ENCODE measurements at regions not wholly inside any gene's neighbourhood (a gene's known extent, or its start where the extent isn't known, plus 50 kb on each side); places are given as distances from the start of the nearest gene placed in this dataset.
"Not testable (repeated sequence)": the region's sequence is repeated elsewhere in the genome, so short reads cannot be mapped to it uniquely, and the experiment has no call there.

DNA sequence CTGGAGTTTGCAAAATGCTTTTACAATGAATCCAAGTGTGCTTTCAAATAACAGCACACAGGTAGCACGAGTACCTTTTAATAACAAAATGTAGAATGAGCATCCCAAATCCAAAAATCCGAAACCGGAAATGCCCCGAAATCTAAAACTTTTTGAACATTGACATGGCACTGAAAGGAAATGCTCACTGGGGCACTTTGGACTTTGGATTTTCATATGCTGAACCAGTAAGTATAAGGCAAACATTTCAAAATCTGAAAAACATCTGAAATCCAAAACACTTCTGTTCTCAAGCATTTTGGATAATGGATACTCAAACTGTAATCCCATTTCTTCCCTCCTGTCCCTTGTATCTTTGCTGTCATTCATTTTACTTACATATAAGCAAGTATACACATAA lies 50.1 kb downstream of the GCNT4 start:
- no peak for DNase-seq

DNA sequence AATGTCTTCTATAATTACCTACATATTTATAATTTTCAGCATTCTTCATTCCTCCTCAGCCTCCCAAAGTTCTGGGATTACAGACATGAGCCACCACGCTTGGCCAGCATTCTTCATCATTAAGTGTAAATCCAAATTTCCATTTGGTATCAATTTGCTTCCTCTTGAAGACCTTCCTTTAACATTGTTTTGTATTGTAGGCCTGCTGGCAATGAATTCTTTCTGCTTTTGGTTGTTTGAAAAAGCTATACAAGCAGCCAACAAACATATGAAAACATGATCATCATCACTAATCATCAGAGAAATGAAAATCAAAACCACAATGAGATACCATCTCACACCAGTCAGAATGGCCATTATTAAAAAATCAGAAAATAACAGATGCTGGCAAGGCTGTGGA lies 56.4 kb downstream of the GCNT4 start:
- no peak for DNase-seq

- no peak for DNase-seq
Observed at GRCh38 chr5:74994826-74995225, 57.5 kb downstream of the GCNT4 start.

- DNase-seq = no peak
Observed at GRCh38 chr5:74993743-74994142, 58.6 kb downstream of the GCNT4 start.

GRCh38 chr5:74992791-74993190 lies 59.6 kb downstream of the GCNT4 start:
- no peak for DNase-seq

DNA sequence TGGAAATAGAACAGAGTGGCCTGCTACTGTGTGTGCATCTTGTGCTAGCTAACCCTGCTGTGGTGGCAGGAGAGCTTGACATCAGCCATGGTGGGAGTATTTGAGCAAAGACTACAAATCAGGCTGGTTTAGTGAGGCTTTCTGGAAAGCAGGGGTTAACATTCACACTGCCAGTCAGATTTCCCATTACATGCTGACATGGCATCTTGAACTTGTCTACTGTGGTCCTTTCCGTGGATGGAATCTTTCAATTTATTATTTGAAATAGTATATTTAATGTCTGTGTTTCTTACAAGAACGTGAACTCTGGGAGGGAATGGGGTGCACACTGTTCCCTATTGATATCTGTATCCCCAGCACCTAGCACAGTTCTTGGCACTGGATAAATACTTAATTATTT lies 60.8 kb downstream of the GCNT4 start:
- DNase-seq = no peak

- DNase-seq = no peak
Observed at GRCh38 chr5:74990194-74990593, 62.2 kb downstream of the GCNT4 start.

DNA sequence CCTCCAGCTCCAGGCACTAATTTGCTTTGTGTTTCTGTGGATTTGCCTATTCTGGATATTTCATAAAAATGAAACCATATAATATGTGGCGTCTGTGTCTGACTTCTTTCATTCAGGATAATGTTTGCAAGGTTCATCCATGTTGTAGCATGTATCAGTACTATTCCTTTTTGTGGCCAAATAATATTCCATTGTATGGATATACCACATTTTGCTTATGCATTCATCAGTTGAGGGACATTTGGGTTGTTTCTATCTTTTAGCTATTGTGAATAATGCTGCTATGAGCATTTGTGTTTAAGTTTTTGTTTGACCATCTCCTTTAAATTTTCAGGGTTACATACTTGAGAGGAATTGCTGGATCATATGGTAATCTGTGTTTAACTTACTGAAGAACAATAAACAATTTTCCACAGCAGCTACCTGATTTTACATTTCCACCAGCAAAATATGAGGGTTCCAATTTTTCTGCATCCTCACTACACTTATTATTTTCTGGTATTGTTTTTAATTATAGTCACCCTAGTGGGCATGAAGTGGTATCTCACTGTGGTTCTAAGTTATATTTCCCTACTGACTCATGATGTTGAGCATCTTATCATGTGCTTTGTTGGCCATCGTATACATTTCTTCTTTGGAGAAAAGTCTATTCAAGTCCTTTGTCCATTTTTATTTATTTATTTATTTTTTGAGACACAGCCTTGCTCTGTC lies 63.9 kb downstream of the GCNT4 start:
- no peak for DNase-seq

- no peak for DNase-seq
Observed at GRCh38 chr5:74978345-74978744, 74.0 kb downstream of the GCNT4 start.

- DNase-seq = no peak
Observed at GRCh38 chr5:74977471-74977870, 74.9 kb downstream of the GCNT4 start.

- no peak for DNase-seq
Observed at GRCh38 chr5:74976651-74977050, 75.7 kb downstream of the GCNT4 start.

DNA sequence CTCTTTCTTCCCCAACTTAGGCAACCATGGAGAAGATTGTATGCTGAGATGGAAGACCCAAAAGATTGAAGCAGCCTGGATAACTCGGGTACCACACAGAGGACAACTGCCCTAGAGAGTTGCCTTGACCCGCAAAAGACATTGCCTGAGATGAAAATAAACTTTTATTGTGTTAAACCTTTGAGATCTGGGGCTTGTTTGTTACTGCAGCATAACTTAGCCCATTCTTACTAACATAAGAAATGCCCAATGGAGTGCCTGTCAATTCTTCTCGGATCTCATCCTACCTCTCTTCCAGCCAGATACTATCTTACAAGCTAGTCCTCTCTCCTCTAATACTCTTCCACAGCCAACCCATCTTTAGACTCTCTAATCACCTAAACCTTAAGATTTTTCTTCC lies 76.8 kb downstream of the GCNT4 start:
- DNase-seq = no peak

DNA sequence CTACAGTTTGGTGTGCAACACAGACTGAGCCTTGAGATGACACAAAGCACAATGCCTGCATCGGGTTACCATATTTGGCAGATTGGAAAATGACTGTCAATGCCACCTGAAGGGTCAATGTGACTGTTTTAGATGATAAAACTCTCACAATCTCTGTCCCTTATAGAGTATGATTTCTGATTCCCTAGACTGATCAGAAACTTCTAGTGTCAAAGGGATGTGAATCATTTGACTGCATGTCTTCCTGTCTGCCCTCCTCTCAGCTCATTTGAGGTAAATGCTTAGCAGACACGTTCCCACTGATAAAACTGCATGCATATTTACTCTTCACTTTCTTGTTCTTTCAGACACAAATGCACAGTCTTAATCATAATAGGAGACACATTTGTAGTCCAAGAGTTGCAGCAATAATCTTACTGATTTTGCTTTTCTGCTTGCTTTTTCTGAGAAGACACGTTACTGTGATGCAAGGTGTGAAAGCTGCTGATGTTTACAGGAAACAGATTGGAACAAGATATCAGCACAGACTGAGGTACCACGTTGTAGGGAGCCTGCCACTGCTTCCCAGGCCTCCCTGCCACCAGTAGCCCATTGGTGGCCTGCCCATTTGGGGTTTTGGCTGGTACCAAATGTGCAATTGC lies 77.8 kb downstream of the GCNT4 start:
- no peak for DNase-seq

DNA sequence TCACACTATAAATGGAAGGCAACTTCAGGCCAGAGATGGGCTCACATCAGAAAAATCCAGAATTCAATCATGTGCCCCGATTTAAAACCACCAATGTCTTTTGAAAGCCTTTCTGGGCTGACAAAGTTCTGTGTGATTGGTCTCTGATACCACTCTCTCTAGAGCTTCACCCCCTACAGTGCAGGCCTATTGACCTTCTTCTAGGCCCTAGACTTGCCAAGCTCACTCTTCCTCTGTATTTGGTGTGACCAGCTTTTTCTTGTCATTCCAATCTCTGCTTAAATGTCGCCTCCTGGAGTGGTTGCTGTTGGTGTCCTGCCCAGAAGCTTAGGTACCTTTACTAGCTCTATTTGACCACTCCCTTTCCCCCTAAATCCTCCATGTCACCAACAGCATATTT lies 78.7 kb downstream of the GCNT4 start:
- DNase-seq = no peak

GRCh38 chr5:74971947-74972460 lies 80.4 kb downstream of the GCNT4 start:
- no peak for DNase-seq

DNA sequence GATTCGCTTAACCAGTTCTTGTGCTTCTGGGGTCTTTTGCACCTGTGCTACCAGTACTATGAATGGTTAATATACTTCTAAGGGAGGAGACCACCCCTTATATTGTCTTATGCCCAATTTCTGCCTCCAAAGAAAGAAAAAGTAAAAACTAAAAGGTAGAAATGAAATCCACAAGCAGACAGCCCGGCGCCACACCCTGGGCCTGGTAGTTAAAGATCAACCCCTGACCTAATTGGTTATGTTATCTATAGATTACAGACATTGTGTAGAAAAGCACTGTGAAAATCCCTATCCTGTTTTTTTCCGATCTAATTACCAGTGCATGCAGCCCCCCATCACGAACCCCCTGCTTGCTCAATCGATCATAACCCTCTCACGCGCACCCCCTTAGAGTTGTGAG lies 81.5 kb downstream of the GCNT4 start:
- DNase-seq = not testable (repeated sequence)

GRCh38 chr5:74969726-74970125 lies 82.6 kb downstream of the GCNT4 start:
- DNase-seq = no peak

DNA sequence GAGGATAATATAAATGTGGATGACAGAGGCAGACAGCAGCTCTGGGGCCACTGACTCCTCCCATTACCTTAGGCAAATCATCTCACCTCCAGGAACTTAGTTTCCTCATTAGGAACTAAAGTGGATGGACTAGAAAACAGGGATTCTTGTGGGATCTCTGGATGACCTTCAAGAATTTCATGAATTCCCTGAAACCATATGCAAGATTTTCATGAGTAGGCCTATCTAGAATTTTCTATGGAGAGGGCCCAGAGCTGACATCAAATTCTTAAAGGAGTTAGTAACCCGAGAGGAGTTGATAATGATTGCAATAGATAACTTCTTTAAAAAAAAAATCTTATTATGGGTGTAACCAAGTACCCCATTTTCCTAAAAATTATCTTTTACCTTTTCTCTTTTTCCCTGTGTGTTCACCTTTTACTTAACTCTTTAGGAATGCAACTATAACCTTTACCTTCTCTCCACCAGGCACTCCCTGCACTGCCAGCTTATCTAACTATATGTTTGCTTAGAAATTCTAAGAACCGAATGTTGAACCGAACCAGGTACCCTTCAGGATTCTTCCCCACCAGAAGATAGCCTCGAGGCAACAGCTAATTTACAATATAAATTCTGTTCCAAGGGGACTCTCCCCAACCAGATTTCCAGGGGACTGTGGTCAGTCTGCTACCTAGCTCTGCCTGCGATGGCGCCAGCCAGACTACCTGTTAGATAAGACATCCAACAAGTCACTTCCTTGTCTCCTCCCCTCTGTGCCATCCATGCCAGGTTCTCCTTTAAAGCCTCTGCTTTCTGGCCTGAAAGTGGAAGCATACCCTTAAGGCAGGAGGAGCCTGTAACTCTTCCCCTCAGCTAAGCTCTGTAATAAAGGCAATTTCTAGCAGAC lies 86.0 kb downstream of the GCNT4 start:
- no peak for DNase-seq

DNA sequence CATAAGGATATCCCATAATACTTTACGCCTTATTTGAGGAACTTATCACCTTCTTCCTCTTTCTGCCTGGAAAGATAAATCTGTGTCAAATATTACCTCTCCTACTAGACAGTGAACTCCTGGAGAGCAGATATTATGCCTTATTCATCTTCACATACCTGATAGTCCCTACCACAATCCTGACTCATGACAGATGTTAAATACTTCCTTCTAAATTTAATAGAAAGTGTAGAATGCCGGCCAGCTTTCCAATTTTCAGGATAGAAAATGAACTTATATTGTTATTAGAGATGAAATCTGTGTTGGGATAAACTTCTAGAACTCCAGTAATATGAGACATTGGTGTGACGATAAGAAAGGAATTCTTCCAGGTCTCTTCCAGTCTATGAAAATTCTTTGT lies 89.0 kb downstream of the GCNT4 start:
- DNase-seq = no peak

- DNase-seq = no peak
Observed at GRCh38 chr5:74957906-74958305, 91.7 kb upstream of the FAM169A start.

DNA sequence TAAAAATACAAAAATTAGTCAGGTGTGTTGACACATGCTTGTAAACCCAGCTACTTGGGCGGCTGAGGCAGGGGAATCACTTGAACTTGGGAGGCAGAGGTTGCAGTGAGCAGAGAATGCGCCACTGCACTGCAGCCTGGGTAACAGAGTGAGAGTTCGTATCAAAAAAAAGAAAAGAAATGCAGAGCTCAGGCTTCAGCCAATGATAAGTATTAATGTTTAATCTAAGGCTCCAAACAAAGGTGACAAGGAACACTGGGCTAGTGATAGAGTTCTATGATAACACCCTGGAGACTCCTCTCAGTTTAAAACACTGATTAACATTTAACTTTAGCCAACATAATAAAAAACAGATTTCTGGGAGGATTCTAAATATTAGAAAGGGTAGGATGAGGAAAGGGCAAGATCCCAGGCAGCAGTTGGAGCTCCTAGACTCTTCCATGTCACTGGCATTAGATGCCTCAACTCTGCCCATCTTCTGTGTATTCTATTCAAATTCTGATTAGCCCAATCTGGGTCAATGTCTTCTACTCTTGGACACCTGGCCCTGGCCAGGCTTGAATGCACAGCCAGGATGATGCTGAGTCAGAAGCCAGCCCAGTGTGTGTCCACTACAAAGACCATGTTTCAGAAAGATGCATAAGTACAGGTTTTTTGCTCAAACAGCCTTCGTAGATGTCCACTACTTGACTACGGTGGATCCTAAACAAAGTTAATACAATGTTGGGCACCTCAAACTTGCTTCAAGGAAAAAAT lies 91.0 kb upstream of the FAM169A start:
- no peak for DNase-seq

- DNase-seq = no peak
Observed at GRCh38 chr5:74956278-74956677, 90.1 kb upstream of the FAM169A start.

DNA sequence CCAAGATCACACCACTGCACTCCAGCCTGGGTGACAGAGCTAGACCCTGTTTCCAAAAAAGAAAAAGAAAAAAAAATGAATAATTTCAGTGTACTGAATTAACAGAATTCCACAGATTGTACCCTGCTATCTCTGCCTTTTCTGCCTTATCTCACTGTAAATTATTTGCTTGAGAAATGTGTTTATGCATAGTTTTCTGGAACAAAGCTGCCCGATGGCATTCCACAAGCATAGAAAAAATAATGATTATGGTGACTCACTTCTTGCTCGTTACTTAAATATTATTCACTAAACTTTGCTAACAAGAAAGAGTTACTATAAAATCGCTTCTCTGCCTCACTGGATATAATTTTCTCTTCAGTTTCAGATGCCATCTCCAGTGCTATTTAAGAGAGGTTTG lies 88.7 kb upstream of the FAM169A start:
- no peak for DNase-seq

All from GDM1 (cell line).